ENCODE measurements at regions not wholly inside any gene's neighbourhood (a gene's known extent, or its start where the extent isn't known, plus 50 kb on each side); places are given as distances from the start of the nearest gene placed in this dataset.

GRCh38 chr5:133714161-133714915, 102.0 kb upstream of the FSTL4 start:
- H3K9me3 ChIP-seq (ENCODE audit: low read length) = no peaks in the 10 kb centered on the region
- H3K4me1 ChIP-seq (ENCODE audit: insufficient read depth, low read length) = peaks cover 7% of the 10 kb centered on the region
- H3K9ac ChIP-seq (ENCODE audit: low read length) = no peak overlapping the region
- H3K4me3 ChIP-seq (ENCODE audit: low read depth in 1 of 2, low read length in 2 of 2) = no peak overlapping the region
- no peaks in the 10 kb centered on the region for H3K27me3 ChIP-seq (ENCODE audit: control insufficient read depth in 1 of 2, insufficient read depth in 2 of 2, low read length in 2 of 2)
- H3K27ac ChIP-seq (ENCODE audit: low read depth, low read length) = no peak overlapping the region
- H3K36me3 ChIP-seq (ENCODE audit: insufficient read depth, low read length) = no peaks in the 10 kb centered on the region

- H3K4me3 ChIP-seq (ENCODE audit: low read depth in 1 of 2, low read length in 2 of 2) = no peak overlapping the region
- no peaks in the 10 kb centered on the region for H3K9me3 ChIP-seq (ENCODE audit: low read length)
- H3K9ac ChIP-seq (ENCODE audit: low read length) = no peak overlapping the region
- peaks cover 13% of the 10 kb centered on the region for H3K4me1 ChIP-seq (ENCODE audit: insufficient read depth, low read length)
- no peak overlapping the region for H3K27ac ChIP-seq (ENCODE audit: low read depth, low read length)
- H3K36me3 ChIP-seq (ENCODE audit: insufficient read depth, low read length) = no peaks in the 10 kb centered on the region
- H3K27me3 ChIP-seq (ENCODE audit: control insufficient read depth in 1 of 2, insufficient read depth in 2 of 2, low read length in 2 of 2) = no peaks in the 10 kb centered on the region
Measured at GRCh38 chr5:133713751-133714150, 101.4 kb upstream of the FSTL4 start.

GRCh38 chr5:133713209-133713608, 100.9 kb upstream of the FSTL4 start:
- Histone ChIP-seq H3K27ac (ENCODE audit: low read depth, low read length) (no peak overlapping the region), H3K27me3 (ENCODE audit: control insufficient read depth in 1 of 2, insufficient read depth in 2 of 2, low read length in 2 of 2) (no peaks in the 10 kb centered on the region), H3K4me1 (ENCODE audit: insufficient read depth, low read length) (peaks cover 18% of the 10 kb centered on the region), H3K36me3 (ENCODE audit: insufficient read depth, low read length) (no peaks in the 10 kb centered on the region), H3K9ac (ENCODE audit: low read length) (no peak overlapping the region), H3K4me3 (ENCODE audit: low read depth in 1 of 2, low read length in 2 of 2) (no peak overlapping the region), H3K9me3 (ENCODE audit: low read length) (no peaks in the 10 kb centered on the region)

- Histone ChIP-seq H3K36me3 (ENCODE audit: insufficient read depth, low read length) (no peaks in the 10 kb centered on the region), H3K27me3 (ENCODE audit: control insufficient read depth in 1 of 2, insufficient read depth in 2 of 2, low read length in 2 of 2) (no peaks in the 10 kb centered on the region), H3K9me3 (ENCODE audit: low read length) (no peaks in the 10 kb centered on the region), H3K4me3 (ENCODE audit: low read depth in 1 of 2, low read length in 2 of 2) (no peak overlapping the region), H3K4me1 (ENCODE audit: insufficient read depth, low read length) (peaks cover 19% of the 10 kb centered on the region), H3K9ac (ENCODE audit: low read length) (no peak overlapping the region), H3K27ac (ENCODE audit: low read depth, low read length) (no peak overlapping the region)
Measured at GRCh38 chr5:133712562-133712961, 100.2 kb upstream of the FSTL4 start.

GRCh38 chr5:133709209-133709725, 96.9 kb upstream of the FSTL4 start:
- H3K9ac ChIP-seq (ENCODE audit: low read length) = no peak overlapping the region
- H3K4me1 ChIP-seq (ENCODE audit: insufficient read depth, low read length) = peaks cover 19% of the 10 kb centered on the region
- no peak overlapping the region for H3K4me3 ChIP-seq (ENCODE audit: low read depth in 1 of 2, low read length in 2 of 2)
- H3K27me3 ChIP-seq (ENCODE audit: control insufficient read depth in 1 of 2, insufficient read depth in 2 of 2, low read length in 2 of 2) = no peaks in the 10 kb centered on the region
- H3K36me3 ChIP-seq (ENCODE audit: insufficient read depth, low read length) = no peaks in the 10 kb centered on the region
- no peaks in the 10 kb centered on the region for H3K9me3 ChIP-seq (ENCODE audit: low read length)
- no peak overlapping the region for H3K27ac ChIP-seq (ENCODE audit: low read depth, low read length)

- H3K4me1 ChIP-seq (ENCODE audit: insufficient read depth, low read length) = peaks cover 19% of the 10 kb centered on the region
Measured at GRCh38 chr5:133708331-133708850, 96.0 kb upstream of the FSTL4 start.

GRCh38 chr5:133707629-133708028, 95.3 kb upstream of the FSTL4 start:
- Histone ChIP-seq H3K27me3 (ENCODE audit: control insufficient read depth in 1 of 2, insufficient read depth in 2 of 2, low read length in 2 of 2) (no peaks in the 10 kb centered on the region), H3K9ac (ENCODE audit: low read length) (no peak overlapping the region), H3K4me3 (ENCODE audit: low read depth in 1 of 2, low read length in 2 of 2) (no peak overlapping the region), H3K27ac (ENCODE audit: low read depth, low read length) (no peak overlapping the region), H3K9me3 (ENCODE audit: low read length) (no peaks in the 10 kb centered on the region), H3K36me3 (ENCODE audit: insufficient read depth, low read length) (no peaks in the 10 kb centered on the region), H3K4me1 (ENCODE audit: insufficient read depth, low read length) (peaks cover 19% of the 10 kb centered on the region)

More at GRCh38 chr5:133708331-133708850, 96.0 kb upstream of the FSTL4 start:
- H3K4me3 ChIP-seq (ENCODE audit: low read depth in 1 of 2, low read length in 2 of 2) = no peak overlapping the region
- H3K36me3 ChIP-seq (ENCODE audit: insufficient read depth, low read length) = no peaks in the 10 kb centered on the region
- no peak overlapping the region for H3K27ac ChIP-seq (ENCODE audit: low read depth, low read length)
- no peak overlapping the region for H3K9ac ChIP-seq (ENCODE audit: low read length)
- no peaks in the 10 kb centered on the region for H3K27me3 ChIP-seq (ENCODE audit: control insufficient read depth in 1 of 2, insufficient read depth in 2 of 2, low read length in 2 of 2)
- no peaks in the 10 kb centered on the region for H3K9me3 ChIP-seq (ENCODE audit: low read length)

- no peak overlapping the region for H3K27ac ChIP-seq (ENCODE audit: low read depth, low read length)
- H3K4me3 ChIP-seq (ENCODE audit: low read depth in 1 of 2, low read length in 2 of 2) = no peak overlapping the region
- H3K9ac ChIP-seq (ENCODE audit: low read length) = no peak overlapping the region
- H3K9me3 ChIP-seq (ENCODE audit: low read length) = no peaks in the 10 kb centered on the region
- H3K27me3 ChIP-seq (ENCODE audit: control insufficient read depth in 1 of 2, insufficient read depth in 2 of 2, low read length in 2 of 2) = no peaks in the 10 kb centered on the region
- no peaks in the 10 kb centered on the region for H3K36me3 ChIP-seq (ENCODE audit: insufficient read depth, low read length)
- peaks cover 19% of the 10 kb centered on the region for H3K4me1 ChIP-seq (ENCODE audit: insufficient read depth, low read length)
Measured at GRCh38 chr5:133706506-133707430, 94.4 kb upstream of the FSTL4 start.

GRCh38 chr5:133705331-133705730, 93.0 kb upstream of the FSTL4 start:
- no peak overlapping the region for H3K9ac ChIP-seq (ENCODE audit: low read length)

GRCh38 chr5:133704411-133704810, 92.1 kb upstream of the FSTL4 start:
- Histone ChIP-seq H3K36me3 (ENCODE audit: insufficient read depth, low read length) (no peaks in the 10 kb centered on the region), H3K27me3 (ENCODE audit: control insufficient read depth in 1 of 2, insufficient read depth in 2 of 2, low read length in 2 of 2) (no peaks in the 10 kb centered on the region), H3K4me1 (ENCODE audit: insufficient read depth, low read length) (peaks cover 13% of the 10 kb centered on the region), H3K27ac (ENCODE audit: low read depth, low read length) (no peak overlapping the region), H3K9ac (ENCODE audit: low read length) (no peak overlapping the region), H3K9me3 (ENCODE audit: low read length) (no peaks in the 10 kb centered on the region), H3K4me3 (ENCODE audit: low read depth in 1 of 2, low read length in 2 of 2) (no peak overlapping the region)

More at GRCh38 chr5:133705331-133705730, 93.0 kb upstream of the FSTL4 start:
- peaks cover 19% of the 10 kb centered on the region for H3K4me1 ChIP-seq (ENCODE audit: insufficient read depth, low read length)
- no peaks in the 10 kb centered on the region for H3K36me3 ChIP-seq (ENCODE audit: insufficient read depth, low read length)
- H3K9me3 ChIP-seq (ENCODE audit: low read length) = no peaks in the 10 kb centered on the region
- H3K27ac ChIP-seq (ENCODE audit: low read depth, low read length) = no peak overlapping the region
- H3K27me3 ChIP-seq (ENCODE audit: control insufficient read depth in 1 of 2, insufficient read depth in 2 of 2, low read length in 2 of 2) = no peaks in the 10 kb centered on the region
- no peak overlapping the region for H3K4me3 ChIP-seq (ENCODE audit: low read depth in 1 of 2, low read length in 2 of 2)

- H3K27ac ChIP-seq (ENCODE audit: low read depth, low read length) = no peak overlapping the region
- peaks cover 9% of the 10 kb centered on the region for H3K4me1 ChIP-seq (ENCODE audit: insufficient read depth, low read length)
- H3K36me3 ChIP-seq (ENCODE audit: insufficient read depth, low read length) = no peaks in the 10 kb centered on the region
- H3K4me3 ChIP-seq (ENCODE audit: low read depth in 1 of 2, low read length in 2 of 2) = no peak overlapping the region
- H3K9ac ChIP-seq (ENCODE audit: low read length) = no peak overlapping the region
- no peaks in the 10 kb centered on the region for H3K27me3 ChIP-seq (ENCODE audit: control insufficient read depth in 1 of 2, insufficient read depth in 2 of 2, low read length in 2 of 2)
- H3K9me3 ChIP-seq (ENCODE audit: low read length) = no peaks in the 10 kb centered on the region
Measured at GRCh38 chr5:133703935-133704334, 91.6 kb upstream of the FSTL4 start.
